HG02623 (cell line): ENCODE measurements at regions not wholly inside any gene's neighbourhood (a gene's known extent, or its start where the extent isn't known, plus 50 kb on each side); places are given as distances from the start of the nearest gene placed in this dataset.

Experiments
- ATAC-seq: cut with Tn5 transposase; IDR thresholded peaks from one replicate; pipeline ENCODE4 v1.9.1; 2021; ENCODE audit warnings: moderate library complexity; ENCODE audit not compliant: unreplicated experiment

DNA sequence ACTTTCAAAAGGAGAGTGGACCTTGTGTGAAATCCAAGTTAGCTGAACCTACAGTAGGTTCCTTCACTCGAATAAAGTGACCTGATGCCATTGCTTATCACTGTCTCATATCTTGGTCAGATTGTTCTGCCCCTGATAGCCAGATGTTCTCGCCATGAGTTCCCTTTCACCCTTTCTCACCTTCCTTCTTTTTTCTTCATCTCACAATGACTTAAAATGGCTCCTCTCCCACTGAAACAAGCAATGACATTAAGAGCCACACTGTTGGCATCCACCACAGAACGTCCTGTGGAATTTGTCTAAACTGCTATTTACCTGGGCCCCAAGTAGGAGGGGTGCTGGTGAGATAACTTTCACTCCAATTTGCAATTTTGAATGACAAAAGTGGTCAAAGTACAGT lies 227.6 kb upstream of the PPP1R2C start:
- ATAC-seq, result no peak

DNA sequence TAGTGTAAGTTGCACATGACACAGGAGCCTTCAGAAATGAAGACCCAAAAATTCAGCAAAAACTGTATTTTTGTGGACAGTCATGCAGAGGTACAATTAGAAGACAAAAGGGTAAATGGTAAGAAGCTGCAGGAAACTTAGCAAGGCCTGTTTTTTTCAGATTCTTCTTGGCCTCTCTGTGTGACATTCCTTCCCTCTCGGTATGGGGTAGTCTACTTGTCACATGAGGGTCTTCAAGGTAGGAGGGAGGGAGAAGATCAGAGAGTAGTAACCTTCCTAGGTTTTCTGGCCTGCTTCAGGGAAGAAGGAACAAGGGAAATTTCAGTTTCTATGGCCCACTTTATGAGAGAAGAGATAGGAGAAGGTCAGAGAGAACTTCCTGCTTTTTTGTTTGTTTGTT lies 230.4 kb upstream of the PPP1R2C start:
- no peak for ATAC-seq

DNA sequence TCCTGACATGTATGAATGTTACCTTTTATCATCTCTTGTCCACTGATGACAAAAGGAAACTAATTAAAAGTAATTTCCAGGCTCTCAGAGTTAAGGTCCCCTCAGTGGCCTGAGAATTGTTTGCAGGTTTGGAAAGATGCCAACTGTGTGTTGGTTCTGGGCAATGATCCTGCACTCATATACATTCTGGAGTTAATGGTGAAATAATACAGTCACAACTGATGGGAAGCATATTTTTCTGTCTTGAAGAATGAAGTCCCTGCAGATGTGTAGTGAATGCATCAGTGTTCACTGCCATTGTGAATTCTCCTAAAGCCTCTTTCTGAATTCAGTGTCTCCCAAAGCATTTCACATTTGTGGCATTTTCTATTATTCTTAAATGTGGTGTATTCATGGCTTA lies 238.1 kb upstream of the PPP1R2C start:
- no peak for ATAC-seq

DNA sequence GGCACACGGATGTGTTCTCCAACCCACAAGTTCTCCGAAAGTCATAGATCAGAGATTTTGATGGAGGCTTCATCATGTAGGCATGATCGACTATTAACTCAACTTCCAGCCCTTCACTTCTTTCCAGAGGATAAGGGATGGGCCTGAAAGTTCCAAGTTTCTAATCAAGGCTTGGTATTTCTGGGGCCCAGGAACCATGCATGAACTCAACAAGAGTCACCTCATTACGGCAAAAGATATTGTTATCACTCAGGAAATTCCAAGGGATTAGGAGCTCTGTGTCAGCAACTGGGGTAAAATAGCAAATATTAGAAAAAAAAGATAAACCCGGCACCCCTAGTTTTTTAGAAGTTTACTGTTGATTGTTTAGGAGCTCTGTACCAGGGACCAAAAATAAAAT lies 240.1 kb upstream of the PPP1R2C start:
- ATAC-seq, result no peak

DNA sequence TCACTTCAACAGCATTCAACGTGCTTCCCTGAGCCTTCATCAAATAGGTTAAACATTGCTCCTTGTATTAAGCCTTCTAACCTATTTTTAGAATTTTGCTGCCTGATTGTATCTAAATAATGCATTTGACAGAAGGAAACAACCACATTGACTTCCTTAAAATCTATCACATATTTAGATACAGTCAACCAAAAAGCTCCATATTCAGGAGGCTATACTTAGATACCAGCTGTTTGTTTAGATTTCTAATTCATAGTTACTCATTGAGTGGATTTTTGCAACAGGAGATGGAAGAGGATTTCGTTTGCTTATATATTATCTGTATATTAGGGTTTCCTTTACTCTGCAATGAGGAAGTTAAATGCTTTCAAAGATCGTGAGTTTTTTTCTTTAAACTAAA lies 241.1 kb upstream of the PPP1R2C start:
- no peak for ATAC-seq

DNA sequence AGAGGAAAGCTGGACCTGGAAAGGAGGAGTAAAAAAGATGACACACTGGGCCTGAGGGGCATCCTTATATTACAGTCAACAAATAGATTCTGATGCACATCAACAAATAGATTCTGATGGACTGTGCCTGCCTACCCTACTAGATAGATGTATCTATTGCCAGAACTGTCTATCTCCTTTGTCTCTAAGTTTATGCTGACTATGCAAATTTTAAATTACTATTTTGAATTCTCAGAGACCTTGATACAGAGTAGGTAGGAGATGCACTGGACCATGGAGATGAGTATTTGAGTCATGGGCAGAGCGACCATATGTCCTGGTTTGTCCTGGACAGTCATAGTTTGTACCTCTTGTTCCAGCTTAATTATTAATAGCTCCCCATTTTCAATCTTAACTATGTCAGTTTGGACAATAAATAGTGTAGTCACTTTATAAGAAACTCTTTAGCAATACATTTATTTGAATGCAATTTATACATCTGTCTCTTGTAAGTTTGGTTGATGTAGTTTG lies 247.9 kb upstream of the PPP1R2C start:
- ATAC-seq, result no peak

DNA sequence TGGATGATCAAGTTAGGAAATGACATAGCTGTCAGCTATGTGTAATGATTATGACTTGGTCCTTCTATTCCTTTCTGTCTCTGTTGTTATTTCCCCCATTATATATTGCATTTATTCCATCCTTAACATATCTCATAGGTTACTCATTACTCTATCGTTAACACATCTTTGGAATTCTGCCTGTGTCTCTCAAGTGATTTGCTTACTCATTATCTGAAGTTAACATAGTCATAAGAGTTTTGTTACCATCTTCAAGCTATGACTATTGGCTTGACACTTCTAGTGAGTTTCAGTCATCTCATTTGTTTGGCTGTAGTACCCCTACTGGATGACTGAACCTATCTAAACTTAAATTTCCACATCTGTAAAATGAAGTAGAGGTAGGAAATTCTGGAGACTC lies 286.1 kb upstream of the PPP1R2C start:
- no peak for ATAC-seq

DNA sequence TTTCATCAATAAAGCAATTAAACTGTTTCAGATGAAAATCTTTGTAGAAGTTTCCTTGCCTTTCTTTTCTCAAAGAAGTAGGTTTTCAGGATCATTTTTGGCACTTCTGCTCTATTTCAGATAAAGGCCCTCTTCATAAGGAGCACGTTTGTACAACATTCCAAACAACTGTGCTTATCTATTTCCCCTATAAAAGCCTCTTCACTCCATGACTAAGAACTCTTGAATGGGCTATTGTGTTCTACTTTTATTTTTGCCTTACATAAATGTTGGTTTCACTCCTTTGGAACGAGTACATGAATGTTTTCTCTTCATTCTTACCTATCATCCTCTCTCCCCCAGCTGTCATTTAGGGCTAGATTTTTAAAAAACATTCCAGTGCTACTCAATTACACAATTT lies 288.0 kb upstream of the PPP1R2C start:
- no peak for ATAC-seq

DNA sequence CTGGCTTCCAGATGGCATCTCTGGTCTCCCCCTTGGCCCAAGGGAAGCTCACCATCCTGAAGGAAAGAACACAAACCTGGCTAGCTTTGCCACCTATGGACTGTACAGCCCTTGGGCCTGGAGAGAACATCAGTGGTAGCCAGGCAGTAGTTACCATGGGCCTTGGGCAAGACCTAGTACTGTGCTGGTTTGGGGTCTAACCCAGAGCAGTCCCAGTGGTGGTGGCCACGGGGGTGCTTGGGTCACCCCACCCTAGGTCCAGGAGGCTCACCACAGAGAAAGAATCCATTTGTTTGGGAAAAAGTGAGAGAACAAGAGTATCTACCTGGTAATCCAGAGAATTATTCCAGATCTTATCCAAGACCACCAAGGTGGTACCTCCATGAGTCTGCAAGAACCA lies 290.7 kb upstream of the PPP1R2C start:
- no peak for ATAC-seq

DNA sequence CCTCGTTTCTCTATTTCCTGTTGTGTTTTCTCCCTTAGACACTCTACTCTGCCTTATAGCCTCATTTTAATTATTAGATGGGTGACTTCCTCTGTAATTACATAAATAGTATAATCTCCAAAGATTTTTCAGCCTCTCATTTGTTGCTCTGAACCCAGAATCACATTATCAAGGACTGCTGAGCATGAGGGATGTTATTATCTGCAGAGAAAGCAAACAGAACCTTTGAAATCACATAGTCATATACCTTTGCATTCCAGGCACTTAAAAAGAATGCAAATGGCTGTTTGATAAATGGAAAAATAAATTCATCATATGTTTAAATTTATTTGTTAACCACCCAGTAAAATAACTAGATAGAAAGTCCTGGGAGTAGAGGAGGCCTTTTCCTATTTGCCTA lies 305.1 kb upstream of the PPP1R2C start:
- ATAC-seq, result no peak

DNA sequence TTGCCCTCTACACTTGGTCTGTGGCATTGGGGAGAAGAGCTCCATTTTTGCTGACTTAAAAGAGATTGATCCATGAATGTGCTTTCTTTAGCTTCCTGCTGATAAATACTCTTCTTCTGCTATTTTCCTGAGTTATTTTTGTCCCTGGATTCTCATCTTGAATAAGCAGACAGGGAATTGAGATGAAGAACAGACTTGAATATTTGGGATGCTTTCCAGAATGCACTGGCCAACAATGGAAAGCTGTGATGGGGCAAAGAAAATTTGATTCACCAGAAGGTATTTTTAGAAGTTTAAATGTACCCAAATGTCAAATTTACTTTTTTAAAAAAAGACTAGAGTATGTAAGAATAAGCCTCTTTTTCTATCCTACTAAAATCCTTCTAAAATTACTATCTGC lies 309.9 kb upstream of the PPP1R2C start:
- no peak for ATAC-seq

DNA sequence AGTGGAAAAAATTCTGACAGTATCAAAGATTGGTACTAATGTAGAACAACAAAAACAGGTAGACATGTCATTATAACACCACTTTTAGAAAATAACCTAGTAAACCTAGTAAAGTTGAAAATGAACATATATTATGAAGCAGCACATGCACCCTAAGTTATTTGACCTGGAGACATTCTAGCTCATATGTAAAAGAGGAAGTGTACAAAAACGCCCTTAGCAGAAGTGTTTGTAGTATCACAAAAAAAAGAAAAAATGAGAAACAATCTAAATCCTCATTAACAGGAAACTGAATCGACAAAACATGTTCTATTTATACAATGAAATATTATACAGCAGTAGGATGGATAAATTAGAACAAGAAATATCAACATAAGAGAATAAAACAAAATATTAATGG lies 318.9 kb upstream of the PPP1R2C start:
- no peak for ATAC-seq

DNA sequence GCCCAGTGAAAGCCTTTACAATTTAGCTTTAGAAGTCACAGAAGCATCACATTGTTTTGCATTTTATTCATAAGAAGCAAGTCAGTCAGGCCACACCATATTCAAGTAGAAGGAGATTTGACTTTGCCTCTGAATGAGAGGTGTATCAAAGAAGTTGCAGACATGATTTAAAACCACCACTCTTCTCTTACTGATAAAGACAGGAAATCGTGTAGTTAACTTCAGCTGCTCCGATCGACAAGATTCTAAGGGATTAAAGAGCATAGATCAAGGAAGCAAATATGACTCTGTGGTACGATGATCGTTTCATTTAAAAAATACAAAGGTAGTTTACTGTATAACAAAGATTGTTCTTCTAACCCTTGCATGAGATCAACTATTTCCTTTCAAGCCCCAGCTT lies 328.0 kb upstream of the PPP1R2C start:
- no peak for ATAC-seq

DNA sequence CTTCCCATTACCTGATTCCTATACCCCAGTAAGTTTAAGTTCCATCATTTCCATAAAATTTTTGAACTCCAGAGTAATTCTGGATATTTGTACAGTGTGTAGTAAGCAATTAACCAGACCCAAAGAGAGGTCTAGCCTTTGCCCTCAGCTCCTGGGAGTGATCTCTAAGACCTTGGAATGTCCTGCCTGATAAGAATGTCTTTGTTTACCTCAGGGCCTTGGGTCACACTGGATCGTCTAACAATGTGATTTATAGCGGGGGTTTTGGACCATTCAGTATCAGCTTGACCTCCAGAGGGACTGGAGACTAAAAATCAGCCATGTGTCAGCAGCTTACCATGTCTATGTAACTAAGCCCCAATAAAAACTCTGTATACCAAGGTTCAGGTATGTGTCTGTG lies 330.9 kb upstream of the PPP1R2C start:
- ATAC-seq, result no peak

DNA sequence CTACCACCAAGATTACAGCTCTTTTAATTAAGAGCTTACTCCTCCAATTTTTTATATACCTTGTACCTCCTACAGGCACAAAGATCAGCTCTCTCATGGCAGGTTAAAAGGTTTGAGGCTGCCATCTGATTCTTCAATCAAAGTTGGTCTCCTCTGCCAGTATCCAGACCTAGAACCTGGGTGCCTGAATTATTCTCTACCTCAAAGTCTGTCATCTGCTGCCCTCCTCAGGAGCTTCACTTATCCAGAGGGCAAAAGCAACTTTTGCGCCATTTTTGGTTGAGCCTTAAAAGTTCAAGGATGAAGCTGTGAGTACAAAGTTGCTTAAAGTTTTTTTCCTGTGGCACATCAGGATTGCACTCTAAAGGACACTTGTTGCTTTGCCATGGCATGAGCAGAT lies 343.7 kb upstream of the PPP1R2C start:
- ATAC-seq, result no peak

DNA sequence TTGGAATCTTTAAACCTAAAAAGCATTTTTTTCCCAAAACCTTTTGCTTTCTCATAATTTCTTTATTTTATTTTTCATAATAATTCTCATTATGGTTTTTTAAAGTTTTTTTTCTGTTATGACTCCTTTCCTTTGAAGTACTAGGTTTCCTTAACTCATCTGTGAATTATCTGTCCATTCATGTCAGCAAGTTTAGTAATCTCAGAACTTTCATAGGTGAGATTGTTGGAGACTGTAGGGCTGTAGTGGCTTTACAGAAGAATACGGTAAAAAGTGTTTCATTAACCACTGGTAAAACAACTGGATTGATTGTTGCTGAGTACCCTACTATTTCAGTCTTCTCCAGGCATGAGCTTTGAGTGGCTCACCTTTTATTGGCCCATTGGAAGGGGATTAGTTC lies 361.7 kb upstream of the PPP1R2C start:
- no peak for ATAC-seq

DNA sequence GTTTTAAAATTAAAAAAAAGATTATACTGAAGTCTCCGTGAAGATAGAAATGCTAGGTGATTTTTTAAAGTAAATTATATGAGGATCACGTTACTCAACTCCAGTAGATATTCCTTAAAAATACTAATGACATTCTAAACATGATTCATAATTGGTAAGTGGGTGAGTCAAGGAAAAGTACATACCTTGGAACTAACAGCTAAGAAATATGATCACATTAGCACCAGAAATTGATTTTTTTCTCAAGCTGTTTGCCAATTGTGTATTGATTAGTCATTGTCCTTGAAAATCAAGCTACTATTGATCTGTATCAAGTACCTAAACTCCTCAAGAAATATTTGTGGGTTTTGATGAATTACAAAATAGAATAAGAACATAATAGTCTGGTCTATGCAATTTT lies 362.6 kb upstream of the PPP1R2C start:
- ATAC-seq, result no peak

DNA sequence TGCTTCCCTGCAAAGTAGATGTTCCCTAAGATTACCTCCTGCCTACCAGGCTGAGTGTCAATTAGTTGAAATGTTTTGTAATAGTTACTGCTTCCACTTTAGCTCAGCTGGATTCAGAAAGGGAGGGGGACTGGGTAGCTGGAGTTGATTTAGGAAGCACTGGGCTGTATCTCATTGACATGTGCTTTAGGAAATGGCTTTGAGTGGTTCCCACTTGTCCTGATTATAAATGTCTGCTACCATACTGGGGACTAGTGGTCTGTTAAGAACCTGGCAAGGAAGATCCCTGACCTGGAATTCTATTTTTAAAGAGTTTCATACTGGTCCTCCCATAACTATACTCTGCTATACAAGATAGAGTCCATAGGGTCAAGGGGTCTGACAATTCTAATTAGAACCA lies 363.9 kb upstream of the PPP1R2C start:
- ATAC-seq, result no peak

DNA sequence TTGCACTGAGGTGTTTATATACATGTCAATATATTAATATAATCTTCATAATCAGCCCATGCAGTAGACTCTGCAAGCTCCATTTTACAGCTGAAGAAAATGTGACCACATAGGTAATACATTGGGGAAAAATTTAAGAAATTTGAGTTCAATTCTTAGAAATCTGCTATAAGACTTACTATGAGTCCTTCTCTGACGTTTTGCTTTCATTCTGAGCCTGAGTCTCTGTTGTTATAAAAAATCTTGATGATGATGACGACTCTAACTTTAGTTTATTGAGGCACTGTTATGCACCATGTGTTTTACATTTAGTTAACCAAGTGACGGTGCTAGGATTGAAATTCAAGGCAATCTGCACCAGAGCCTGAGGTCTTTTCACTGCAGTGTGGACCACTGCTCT lies 370.3 kb upstream of the PPP1R2C start:
- no peak for ATAC-seq

DNA sequence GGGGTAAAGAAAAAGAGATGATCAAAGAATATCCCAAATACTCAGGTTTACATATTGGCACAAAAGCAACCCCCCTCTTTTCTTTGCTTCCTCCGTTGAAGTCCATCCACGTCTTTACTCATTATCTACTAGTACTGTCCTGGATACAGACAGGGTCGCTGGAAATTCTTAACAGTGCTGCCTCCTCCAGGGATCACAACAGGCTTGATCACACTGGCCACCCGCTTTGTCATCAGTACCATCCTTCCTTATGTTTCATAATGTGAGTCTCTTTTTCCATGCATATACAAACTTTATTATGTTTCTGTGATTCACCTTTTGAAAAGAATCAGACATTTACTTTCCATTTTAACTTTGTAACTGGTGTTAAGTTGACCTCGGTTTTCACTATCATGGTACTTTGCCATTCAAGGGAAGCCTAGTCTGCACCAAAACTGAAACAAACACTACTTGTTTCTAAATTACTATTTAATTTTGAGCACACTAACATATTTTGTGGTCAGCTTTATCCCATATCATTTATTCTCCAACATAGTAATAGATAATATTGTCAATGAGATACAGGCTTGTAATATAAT lies 387.5 kb upstream of the PPP1R2C start:
- ATAC-seq, result no peak

DNA sequence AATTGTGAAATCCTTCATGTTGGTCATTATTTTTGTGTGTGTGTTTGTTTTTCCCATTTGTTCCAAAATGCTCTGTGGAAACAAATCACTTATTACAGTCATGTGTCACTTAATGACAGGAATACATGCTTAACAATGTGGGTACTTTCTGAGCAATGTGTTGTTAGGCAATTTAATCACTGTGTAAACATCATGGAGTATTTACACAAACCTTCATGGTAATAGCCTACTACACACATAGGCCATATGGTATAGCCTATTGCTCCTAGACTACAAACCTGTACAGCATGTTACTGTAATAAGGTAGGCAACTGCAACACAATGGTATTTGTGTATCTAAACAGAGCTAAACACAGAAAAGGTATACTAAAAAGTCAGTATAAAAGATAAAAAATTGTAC lies 388.9 kb upstream of the PPP1R2C start:
- ATAC-seq, result no peak

DNA sequence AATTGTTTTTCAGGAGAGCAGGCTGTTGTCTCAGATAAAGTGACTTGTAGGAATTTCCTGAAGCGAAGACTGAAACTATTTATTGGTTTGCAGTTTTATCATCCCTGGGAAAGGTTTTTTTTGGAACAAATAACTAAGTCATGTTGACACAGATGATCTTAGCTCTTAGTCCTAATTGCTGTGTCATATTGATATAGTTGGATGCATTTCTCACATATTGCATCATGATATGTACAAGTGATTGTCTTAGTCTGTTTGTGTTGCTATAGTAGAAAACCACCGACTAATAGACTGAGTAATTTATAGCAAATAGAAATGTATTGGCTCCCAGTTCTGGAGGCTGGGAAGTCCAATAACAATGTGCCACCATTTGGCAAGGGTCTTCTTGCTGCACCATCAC lies 397.5 kb upstream of the PPP1R2C start:
- ATAC-seq, result no peak

DNA sequence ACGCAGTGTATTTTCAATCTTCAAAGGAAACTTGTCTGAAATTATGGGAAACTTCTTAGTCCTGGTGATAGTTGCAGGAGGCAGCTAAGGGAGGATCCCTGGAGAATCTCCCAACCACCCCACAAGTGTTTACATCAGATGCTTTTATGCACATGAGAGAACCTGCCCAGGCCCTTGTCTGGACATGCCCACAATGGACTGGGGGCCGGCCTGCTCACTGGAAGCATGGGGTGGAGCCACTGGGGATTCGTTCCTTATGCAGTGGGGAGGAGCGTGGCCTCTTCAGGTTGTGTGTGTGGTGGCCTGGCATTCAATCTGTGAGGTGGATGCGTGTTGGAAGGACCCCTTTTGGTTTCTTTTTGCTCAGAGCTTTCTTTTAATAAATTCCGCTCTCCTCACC lies 398.7 kb upstream of the PPP1R2C start:
- no peak for ATAC-seq

DNA sequence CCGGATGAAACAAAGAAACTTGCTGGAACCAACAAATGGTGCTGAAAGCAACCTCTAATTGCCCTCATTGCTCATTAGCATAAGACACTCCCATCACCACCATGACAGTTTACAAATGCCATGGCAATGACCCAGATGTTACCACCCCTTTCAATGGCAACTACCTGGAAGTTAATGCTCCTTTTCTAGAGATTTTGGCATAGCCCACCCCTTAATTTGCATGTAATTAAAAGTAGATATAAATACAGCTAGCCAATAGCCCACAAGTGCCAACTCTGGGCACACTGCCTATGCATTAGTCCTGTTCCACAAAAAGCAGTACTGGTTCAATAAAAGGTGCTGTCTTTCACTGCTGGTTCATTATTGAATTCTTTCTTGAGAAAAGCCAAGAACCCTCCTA lies 410.3 kb upstream of the PPP1R2C start:
- no peak for ATAC-seq
